AG04449 (cell line): ENCODE measurements at regions not wholly inside any gene's neighbourhood (a gene's known extent, or its start where the extent isn't known, plus 50 kb on each side); places are given as distances from the start of the nearest gene placed in this dataset.

Experiments
- CTCF ChIA-PET: fragments of 350-600 bp; formaldehyde crosslinking; extraction: SDS; loops from one replicate; lab custom pipeline; 2021; ENCODE audit warnings: antibody characterized with exemption; lab: Yijun Ruan, JAX
- POLR2A ChIA-PET: fragments of 400-600, 350-600 bp; formaldehyde crosslinking; extraction: SDS; loops from one replicate; lab custom pipeline; 2020; ENCODE audit warnings: antibody characterized with exemption, inconsistent platforms; lab: Yijun Ruan, JAX
- DNase-seq: peaks from one replicate; pipeline ENCODE4 v3.0.0-alpha.2; 2010; ENCODE audit warnings: low read depth, low spot score
- H3K4me3 ChIP-seq: 2 replicates; pipeline ENCODE4 v1.5.1; 2011; ENCODE audit warnings: low read depth, mild to moderate bottlenecking, control low read depth, low read length
- TF ChIP-seq, protein P1 (sequence below): IDR thresholded peaks from one replicate; pipeline ENCODE4 v1.5.1; 2011; ENCODE audit warnings: mild to moderate bottlenecking, moderate library complexity, low read length, control low read depth, inconsistent platforms; ENCODE audit not compliant: insufficient read depth; ENCODE audit errors: missing control alignments

DNA sequence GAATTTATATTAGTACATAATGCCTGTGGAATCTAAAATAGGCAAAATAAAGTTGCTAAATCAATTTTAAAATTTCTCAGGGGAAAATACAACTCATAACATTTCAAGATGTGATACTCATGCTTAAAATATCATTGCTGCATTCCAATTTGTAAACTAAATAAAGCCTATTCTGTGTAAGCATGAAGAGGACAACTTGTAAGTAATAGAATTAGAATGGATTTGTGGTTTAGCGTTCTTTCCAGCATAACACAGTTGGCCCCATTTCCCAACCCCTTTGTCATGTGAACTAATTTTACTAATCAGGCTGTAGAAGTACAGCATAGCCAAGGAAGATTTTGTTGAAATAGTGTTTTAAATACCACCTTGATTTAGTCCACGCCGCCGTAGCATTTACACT, 437.2 kb downstream of the SI start:
- no peak for DNase-seq
- H3K4me3 ChIP-seq, result no peak overlapping the region
- TF ChIP-seq, protein P1, sequence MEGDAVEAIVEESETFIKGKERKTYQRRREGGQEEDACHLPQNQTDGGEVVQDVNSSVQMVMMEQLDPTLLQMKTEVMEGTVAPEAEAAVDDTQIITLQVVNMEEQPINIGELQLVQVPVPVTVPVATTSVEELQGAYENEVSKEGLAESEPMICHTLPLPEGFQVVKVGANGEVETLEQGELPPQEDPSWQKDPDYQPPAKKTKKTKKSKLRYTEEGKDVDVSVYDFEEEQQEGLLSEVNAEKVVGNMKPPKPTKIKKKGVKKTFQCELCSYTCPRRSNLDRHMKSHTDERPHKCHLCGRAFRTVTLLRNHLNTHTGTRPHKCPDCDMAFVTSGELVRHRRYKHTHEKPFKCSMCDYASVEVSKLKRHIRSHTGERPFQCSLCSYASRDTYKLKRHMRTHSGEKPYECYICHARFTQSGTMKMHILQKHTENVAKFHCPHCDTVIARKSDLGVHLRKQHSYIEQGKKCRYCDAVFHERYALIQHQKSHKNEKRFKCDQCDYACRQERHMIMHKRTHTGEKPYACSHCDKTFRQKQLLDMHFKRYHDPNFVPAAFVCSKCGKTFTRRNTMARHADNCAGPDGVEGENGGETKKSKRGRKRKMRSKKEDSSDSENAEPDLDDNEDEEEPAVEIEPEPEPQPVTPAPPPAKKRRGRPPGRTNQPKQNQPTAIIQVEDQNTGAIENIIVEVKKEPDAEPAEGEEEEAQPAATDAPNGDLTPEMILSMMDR, result no peak
- ChIA-PET CTCF (no interaction called here), POLR2A (no interaction called here)

DNA sequence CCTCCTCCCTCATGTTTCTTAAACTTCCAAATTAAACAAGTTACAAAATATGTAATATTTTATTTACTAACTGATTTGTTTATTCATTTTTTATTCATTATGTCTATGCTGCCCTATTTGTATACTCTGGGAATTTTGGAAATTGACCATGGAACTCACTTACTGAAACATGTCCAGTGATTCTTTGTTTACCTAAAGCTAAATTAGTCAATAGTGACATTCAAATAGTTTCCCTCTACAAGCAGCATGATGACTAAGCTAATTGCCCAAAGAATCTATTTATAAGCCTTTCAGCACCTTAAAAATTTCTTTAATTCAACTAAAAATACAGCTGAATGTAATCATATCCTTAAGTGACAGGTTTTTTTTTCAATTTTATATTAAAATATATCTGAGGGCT, 437.7 kb downstream of the SI start:
- ChIA-PET POLR2A (no interaction called here), CTCF (no interaction called here)
- TF ChIP-seq, protein P1, result no peak
- no peak overlapping the region for H3K4me3 ChIP-seq
- DNase-seq, result no peak

DNA sequence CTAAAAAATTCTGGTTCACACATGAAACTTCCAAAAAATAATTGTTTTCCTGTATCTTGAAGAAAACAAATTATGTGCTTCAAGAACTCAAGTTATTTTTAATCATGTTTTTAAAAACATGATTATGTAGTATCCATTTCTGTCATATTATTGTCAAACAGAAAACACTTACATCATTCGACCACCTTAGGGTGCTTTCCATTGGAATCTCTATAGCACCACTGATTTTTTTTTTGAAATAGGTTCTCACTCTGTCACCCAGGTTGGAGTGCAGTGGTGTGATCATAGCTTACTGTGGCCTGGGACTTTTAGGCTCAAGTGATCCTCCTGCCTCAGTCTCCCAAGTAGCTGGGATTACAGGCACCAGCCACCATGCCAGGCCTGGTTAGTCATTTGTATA, 457.3 kb downstream of the SI start:
- ChIA-PET POLR2A (no interaction called here), CTCF (no interaction called here)

DNA sequence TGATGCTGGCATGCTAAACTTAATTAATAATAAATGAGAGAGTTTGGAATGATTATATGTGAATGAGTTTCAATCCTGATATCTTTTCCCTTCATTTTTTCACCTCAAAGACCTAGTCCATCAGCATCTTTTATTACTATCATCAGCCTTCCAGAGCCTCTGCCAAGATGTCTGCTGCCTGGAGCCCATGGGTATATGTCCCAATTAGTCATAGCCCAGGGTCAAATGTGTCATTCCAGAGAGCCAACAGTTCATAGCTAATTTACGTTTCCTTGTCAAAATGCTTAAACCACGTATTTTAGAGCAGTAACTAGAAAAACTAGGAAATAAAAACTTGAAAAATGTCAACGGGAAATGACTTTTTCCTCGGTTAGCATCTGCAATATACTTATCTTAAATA, 457.9 kb downstream of the SI start:
- no peak overlapping the region for H3K4me3 ChIP-seq
- no peak for DNase-seq
- CTCF ChIA-PET, result no interaction called here
- TF ChIP-seq, protein P1, result no peak
- POLR2A ChIA-PET, result no interaction called here

More for the DNA sequence above, 457.3 kb downstream of the SI start:
- TF ChIP-seq, protein P1, result no peak
- H3K4me3 ChIP-seq, result no peak overlapping the region
- DNase-seq, result no peak

DNA sequence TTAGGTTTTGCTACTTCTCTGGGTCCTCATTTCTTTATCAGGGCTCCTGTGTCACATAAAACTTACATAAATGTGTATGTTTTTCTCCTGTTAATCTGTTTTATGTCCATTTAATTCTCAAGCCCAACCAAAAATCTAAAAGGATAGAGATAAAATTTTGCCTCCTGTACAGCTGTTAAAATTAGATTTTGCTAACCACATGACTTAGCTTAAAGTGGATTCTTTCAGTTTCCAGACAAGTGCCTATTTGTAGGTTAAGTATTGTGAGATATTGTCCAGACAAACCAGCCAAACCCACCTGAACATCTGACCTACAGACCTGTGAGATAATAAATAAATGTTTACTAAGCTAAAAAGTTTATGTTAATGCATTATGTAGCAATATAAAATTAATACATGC, 465.5 kb downstream of the SI start:
- ChIA-PET CTCF (no interaction called here), POLR2A (no interaction called here)
- DNase-seq, result no peak
- no peak overlapping the region for H3K4me3 ChIP-seq
- TF ChIP-seq, protein P1, result no peak

DNA sequence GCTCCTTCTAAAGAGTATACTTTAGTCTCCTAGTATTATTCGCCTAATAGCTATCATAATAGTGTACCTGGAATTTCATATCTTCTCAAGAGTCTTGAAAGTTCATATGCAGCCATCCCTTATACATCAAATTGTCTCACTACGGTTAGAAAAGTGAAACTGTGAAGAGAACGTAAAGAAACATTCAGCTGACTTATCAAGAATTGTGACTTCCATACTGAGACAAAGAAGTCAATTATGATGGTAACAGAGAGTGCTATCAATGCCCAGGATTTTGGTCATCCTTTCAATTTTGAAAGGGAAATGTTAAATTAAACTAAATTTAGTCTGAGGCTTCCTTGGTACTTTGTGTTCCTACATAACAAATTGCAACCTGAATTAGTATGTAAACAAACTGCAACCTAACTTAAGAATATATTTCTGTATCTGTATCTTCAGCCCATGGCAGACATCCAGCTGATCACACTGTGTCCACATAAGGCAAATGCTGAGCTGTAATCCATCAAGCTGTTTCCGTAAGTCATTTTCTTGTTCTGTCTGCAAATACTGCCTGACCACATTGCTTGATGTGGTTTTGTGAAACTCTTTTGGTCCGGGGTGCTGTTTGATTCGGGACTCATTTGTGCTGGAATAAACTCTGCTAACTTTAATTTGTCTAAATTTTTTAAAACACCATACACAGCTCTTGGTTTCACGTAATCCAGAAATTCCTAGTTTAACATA, 469.6 kb downstream of the SI start:
- TF ChIP-seq, protein P1, result no peak
- ChIA-PET POLR2A (no interaction called here), CTCF (no interaction called here)
- no peak overlapping the region for H3K4me3 ChIP-seq
- no peak for DNase-seq
